ENCODE measurements at regions not wholly inside any gene's neighbourhood (a gene's known extent, or its start where the extent isn't known, plus 50 kb on each side); places are given as distances from the start of the nearest gene placed in this dataset.

DNA sequence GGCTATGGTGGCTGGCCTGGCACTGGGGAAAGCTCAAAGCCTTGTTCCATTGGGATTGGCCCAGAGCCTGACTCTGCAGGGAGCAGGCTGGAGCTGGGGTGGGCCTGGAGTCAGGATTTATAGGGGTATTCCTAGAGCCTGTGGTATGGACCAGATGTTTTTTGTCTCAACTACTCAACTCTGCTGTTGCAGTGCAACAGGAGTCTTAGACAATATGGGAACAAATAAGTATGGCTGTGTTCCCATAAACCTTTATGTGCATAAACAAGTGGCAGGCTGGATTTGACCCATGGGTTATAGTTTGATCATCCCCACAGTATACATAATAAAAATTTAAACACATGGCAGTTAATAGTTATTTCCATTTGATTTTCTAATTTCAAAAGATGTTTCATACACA lies 557.9 kb upstream of the ARX start:
- Histone ChIP-seq H3K36me3 (ENCODE audit: insufficient read depth, low read length, poor library complexity, severe bottlenecking) (no peaks in the 10 kb centered on the region), H3K27me3 (replicated peaks; ENCODE audit: insufficient read depth, low read depth, low read length, poor library complexity) (no peaks in the 10 kb centered on the region), H3K4me1 (ENCODE audit: insufficient read depth, low read length, poor library complexity, severe bottlenecking) (no peaks in the 10 kb centered on the region), H3K9me3 (ENCODE audit: low read depth, low read length, poor library complexity, severe bottlenecking) (no peaks in the 10 kb centered on the region), H3K27ac (ENCODE audit: low read depth, low read length, poor library complexity, severe bottlenecking) (no peak overlapping the region), H3K4me3 (ENCODE audit: low read depth, low read length, poor library complexity, severe bottlenecking) (no peak overlapping the region)
- intact Hi-C loops (cut with micrococcal nuclease; ENCODE audit: unreplicated experiment), result no loop called here
- CTCF ChIA-PET, result no interaction called here
- no TSS peak for BruUV-seq (replicated peaks)
- no peak for DNase-seq (ENCODE audit: low spot score)
- no peak for TF ChIP-seq EZH2 (IDR thresholded peaks at IDR 0.05; ENCODE audit: borderline replicate concordance, low read depth, low read length, poor library complexity, severe bottlenecking)
- TF ChIP-seq, protein P1, sequence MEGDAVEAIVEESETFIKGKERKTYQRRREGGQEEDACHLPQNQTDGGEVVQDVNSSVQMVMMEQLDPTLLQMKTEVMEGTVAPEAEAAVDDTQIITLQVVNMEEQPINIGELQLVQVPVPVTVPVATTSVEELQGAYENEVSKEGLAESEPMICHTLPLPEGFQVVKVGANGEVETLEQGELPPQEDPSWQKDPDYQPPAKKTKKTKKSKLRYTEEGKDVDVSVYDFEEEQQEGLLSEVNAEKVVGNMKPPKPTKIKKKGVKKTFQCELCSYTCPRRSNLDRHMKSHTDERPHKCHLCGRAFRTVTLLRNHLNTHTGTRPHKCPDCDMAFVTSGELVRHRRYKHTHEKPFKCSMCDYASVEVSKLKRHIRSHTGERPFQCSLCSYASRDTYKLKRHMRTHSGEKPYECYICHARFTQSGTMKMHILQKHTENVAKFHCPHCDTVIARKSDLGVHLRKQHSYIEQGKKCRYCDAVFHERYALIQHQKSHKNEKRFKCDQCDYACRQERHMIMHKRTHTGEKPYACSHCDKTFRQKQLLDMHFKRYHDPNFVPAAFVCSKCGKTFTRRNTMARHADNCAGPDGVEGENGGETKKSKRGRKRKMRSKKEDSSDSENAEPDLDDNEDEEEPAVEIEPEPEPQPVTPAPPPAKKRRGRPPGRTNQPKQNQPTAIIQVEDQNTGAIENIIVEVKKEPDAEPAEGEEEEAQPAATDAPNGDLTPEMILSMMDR (conservative IDR thresholded peaks at IDR 0.05; ENCODE audit: low read depth, low read length), result no peak
- POLR2A ChIA-PET (ENCODE audit: low non-redundant PET), result no interaction called here

DNA sequence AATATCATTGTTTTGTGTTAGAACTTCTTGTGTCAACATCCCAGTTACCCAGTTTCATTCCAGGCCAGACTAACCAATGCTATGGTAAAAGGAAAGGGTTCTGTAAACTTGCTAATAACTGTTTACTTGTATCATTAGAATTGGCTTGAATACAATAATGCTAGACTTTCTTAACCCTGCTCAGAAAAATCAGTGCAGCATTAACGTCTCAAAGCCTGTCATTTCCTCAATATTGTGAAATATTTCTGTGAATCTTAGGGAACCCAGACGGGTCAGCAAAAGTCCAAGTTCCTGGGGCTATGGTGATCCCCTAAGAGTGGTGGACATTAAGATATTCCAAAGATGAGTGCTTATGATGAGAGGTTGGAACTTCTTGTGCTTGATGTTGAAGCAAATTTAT lies 541.2 kb upstream of the MAGEB18 start:
- ChIA-PET POLR2A (ENCODE audit: low non-redundant PET) (no interaction called here), CTCF (no interaction called here)
- DNase-seq (ENCODE audit: low spot score), result no peak
- Histone ChIP-seq H3K9me3 (ENCODE audit: low read depth, low read length, poor library complexity, severe bottlenecking) (no peaks in the 10 kb centered on the region), H3K36me3 (ENCODE audit: insufficient read depth, low read length, poor library complexity, severe bottlenecking) (no peaks in the 10 kb centered on the region), H3K27me3 (replicated peaks; ENCODE audit: insufficient read depth, low read depth, low read length, poor library complexity) (peaks cover 8% of the 10 kb centered on the region), H3K4me1 (ENCODE audit: insufficient read depth, low read length, poor library complexity, severe bottlenecking) (no peaks in the 10 kb centered on the region), H3K4me3 (ENCODE audit: low read depth, low read length, poor library complexity, severe bottlenecking) (no peak overlapping the region), H3K27ac (ENCODE audit: low read depth, low read length, poor library complexity, severe bottlenecking) (no peak overlapping the region)
- no peak for TF ChIP-seq EZH2 (IDR thresholded peaks at IDR 0.05; ENCODE audit: borderline replicate concordance, low read depth, low read length, poor library complexity, severe bottlenecking)
- TF ChIP-seq, protein P1 (conservative IDR thresholded peaks at IDR 0.05; ENCODE audit: low read depth, low read length), result no peak
- no TSS peak for BruUV-seq (replicated peaks)
- intact Hi-C loops (cut with micrococcal nuclease; ENCODE audit: unreplicated experiment), result no loop called here

DNA sequence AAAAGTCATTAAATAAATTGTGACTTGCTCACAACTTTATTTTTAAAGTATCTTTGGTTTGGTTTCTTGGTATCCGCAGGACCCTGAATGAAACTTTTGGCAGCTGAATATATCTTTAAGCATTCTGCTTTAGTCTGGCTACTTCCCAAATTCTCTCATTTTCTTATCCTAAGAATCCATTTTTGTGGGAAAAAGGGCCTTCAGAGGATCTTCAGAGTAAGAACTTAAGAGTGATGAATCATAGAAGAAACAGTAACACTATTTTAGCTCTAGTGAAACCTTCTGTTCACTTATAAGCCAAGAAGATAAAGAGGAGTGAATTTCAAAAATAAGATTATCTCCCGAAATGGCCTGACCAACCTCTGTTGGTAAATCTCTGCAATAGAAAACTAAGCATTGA lies 540.6 kb upstream of the MAGEB18 start:
- H3K27ac ChIP-seq (ENCODE audit: low read depth, low read length, poor library complexity, severe bottlenecking), result no peak overlapping the region
- intact Hi-C loops (cut with micrococcal nuclease; ENCODE audit: unreplicated experiment), result no loop called here
- no peak for TF ChIP-seq EZH2 (IDR thresholded peaks at IDR 0.05; ENCODE audit: borderline replicate concordance, low read depth, low read length, poor library complexity, severe bottlenecking)
- TF ChIP-seq, protein P1 (conservative IDR thresholded peaks at IDR 0.05; ENCODE audit: low read depth, low read length), result no peak
- no peaks in the 10 kb centered on the region for H3K4me1 ChIP-seq (ENCODE audit: insufficient read depth, low read length, poor library complexity, severe bottlenecking)
- CTCF ChIA-PET, result no interaction called here
- H3K4me3 ChIP-seq (ENCODE audit: low read depth, low read length, poor library complexity, severe bottlenecking), result no peak overlapping the region
- H3K9me3 ChIP-seq (ENCODE audit: low read depth, low read length, poor library complexity, severe bottlenecking), result no peaks in the 10 kb centered on the region
- peaks cover 8% of the 10 kb centered on the region for H3K27me3 ChIP-seq (replicated peaks; ENCODE audit: insufficient read depth, low read depth, low read length, poor library complexity)
- H3K36me3 ChIP-seq (ENCODE audit: insufficient read depth, low read length, poor library complexity, severe bottlenecking), result no peaks in the 10 kb centered on the region
- POLR2A ChIA-PET (ENCODE audit: low non-redundant PET), result no interaction called here
- BruUV-seq (replicated peaks), result no TSS peak
- DNase-seq (ENCODE audit: low spot score), result no peak
